ENCODE measurements at regions not wholly inside any gene's neighbourhood (a gene's known extent, or its start where the extent isn't known, plus 50 kb on each side); places are given as distances from the start of the nearest gene placed in this dataset.

DNA sequence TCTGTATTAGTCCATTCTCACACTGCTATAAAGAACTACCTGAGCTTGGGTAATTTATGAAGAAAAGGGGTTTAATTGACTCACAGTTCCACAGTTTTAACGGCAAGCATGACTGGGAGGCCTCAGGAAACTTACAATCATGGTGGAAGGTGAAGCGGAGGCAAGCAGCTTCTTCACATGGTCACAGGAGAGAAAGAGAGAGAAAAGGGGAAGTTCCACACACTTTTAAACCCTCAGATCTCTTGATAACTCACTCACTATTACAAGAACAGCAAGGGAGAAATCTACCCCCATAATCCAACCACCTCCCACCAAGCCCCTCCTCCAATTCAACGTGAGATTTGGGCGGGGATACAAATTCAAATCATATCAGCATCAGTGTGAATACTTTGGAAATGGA lies 133.4 kb upstream of the SLC30A5 start:
- DNase-seq: no peak

DNA sequence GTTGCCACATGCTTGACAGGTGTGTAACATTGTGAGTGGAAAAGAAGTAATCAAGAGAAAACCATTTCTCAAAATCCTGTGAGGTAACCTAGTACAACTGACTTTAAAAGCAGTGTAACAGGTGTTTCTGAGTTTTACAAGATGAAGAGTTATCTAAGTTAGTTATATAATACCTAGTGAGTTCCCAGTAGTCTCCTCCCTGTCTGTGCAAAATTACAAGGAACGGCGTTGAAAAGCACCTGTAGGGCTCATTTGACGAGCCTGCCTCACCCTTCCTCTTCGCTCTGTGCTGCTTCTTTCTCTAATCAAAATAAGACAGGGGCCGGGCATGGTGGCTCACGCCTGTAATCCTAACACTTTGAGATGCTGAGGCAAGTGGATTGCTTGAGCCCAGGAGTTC lies 132.9 kb upstream of the SLC30A5 start:
- no peak for DNase-seq

DNA sequence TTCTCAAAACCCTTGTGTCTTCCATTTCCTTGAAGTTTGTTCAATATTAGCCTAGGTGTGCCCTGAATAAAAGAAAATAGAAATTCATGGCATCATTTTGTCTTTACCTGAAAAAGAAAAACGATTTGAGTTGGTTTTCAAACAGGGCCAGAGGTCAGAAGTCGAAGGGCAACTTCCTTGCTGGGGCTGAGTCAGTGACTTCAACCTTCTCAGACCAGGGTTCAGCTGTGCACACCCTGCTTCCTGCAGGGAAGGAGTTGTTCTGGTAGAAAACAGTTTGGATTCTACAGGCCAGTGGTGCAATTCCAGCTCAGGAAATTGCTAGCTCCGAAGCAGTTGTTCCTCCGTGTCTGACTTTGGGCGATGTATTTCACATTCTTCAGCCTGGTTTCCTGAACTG lies 132.1 kb upstream of the SLC30A5 start:
- DNase-seq: no peak

DNA sequence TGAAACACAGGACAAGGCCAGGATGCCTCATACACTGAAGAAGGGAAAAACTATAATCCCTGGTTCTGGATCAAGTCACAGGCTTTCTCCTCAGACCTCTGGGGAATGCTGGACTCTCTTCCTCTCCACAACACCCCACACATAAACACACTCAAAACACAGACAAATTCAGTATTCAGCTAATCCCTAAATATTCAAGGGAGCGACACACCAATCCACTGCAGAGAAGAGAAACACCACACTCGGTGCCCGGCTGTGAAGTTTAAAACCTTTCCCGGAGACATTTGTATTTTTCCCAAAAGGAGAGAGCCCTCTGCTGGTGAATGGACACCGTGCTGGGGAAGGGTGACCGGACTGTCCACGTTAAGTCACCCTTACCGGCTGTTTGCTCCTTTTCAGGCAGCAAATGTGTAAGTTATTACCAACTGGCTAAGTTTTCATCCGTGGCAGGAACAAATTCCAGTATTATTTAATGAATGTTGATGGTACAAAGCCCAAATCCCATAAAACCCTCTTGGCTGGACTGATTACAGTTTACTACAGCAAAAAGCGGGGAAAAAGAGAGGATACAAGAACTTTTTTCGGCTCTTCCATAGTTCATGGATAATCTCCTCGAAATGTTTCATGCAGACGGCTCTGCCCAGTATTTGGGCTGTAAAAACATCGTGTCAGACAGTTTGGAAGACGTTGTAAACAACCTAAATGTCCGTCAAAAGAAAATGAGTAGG lies 130.9 kb upstream of the SLC30A5 start:
- peak; percentile 4 for DNase-seq

DNA sequence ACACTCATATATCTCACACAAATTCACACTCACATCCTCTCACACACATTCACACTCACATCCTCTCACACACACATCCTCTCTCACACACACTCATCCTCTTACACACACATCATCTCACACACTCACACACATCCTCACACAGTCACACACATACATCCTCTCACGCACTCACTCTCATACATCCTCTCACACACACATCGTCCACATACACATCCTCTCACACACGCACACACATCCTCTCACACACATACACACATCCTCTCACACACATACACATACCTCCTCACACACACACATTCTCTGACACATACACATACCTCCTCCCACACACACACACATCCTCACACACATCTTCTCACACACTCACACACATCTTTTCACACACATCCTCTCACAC lies 129.1 kb upstream of the SLC30A5 start:
- no peak for DNase-seq

DNA sequence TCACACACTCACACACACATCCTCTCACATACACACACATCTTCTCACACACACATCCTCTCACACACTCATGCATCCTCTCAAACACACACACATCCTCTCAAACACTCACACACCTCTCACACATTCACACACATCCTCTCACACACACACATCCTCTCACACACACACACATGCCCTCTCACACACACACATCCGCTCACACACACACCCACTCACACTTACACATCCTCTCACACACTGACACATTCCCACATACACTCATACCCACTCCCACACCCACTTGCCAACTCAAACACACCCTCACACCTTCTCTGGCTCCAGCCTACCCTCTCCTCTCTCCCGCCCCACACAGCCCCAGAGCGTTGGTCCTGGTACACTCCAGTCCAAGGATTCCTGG lies 127.9 kb upstream of the SLC30A5 start:
- no peak for DNase-seq

DNA sequence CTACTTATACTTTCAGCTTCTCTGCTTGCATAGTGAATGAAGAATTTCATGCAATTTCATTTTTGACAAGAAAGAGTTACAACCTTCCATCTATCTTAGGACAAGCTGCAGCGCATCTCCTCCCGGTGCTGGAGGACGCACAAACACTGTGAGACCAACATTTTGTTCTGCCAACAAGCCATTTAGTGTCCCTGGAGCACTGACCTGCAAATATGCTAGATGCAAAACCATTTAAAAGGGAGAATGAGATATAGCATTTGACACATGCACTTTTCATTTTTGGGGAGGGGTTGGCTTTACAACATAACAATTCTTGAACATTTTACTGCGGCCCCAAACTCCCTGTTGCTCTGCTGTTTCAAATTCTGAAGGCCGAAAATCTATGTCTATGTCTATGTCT lies 127.2 kb upstream of the SLC30A5 start:
- DNase-seq: no peak

DNA sequence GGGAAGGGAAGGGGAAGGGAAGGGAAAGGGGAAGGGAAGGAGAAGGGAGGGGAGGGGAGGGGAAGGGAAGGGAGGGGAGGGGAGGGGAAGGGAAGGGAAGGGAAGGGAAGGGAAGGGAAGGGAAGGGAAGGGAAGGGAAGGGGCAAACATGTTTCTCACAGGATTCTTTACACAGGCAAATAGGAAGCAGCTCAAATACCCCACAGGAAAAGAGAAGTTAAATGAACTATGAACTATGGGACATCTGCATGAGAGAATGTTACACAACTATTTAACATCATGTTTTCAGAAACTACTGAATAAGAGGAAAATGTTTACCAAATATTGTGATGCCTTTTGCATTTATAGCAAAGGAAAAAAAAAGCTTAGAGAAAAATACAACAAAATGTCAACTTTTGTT lies 125.4 kb upstream of the SLC30A5 start:
- no peak for DNase-seq

DNA sequence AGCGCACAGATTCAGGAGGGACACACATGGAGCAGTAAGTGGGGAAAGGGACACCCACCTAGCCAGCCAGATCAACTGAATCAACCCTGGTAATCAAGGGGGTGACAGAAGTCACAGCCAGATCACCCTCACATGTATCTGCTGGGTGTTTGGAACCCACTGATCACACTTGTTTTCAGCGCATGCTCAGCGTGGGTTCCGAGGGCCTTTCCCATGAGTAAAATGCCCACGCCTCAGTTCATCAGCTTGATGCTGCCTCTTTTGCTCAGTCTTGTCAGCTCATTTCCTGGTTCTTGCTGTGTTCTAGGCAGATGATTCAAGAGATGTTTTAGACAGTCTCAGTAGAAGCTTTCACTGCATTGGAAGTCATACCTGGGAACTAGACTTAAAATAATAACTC lies 123.2 kb upstream of the SLC30A5 start:
- no peak for DNase-seq

DNA sequence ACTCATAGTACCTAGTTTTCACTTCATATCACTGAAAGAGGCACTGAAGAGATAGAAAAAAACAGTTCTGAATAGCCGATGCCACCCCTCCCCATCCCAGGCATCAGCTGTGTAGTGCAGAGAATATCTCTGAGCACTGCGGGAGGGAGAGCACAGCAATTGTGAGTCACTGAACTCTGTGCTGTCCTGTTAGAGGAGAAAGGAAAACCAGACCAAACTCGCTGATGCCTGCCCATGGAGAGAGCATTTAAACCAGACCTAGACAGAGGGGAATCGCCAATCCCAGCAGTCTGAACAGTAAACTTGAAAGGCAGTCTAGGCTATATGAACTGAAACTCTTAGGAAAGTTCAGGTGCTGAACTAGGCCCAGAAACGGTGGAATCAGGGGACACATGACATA lies 120.1 kb upstream of the SLC30A5 start:
- DNase-seq: no peak

DNA sequence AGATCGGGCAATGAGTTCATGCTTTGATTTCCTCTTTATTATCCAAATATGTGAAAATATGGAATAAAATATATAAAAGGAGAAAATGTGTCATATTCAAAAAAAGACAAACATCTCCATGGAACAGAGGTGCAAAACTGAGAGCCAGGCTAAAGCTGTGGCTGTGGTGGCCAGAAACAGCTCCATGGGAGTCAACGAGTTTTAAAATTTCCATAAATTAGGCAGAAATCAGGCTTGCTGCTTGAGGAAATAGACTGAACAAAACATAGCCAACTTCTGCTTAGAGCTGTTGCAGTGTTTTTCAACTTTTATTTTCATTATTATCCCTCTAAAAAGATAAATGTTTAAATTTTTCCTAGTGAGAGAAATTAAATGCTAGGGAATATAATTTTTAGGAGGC lies 110.8 kb upstream of the SLC30A5 start:
- DNase-seq: no peak

DNA sequence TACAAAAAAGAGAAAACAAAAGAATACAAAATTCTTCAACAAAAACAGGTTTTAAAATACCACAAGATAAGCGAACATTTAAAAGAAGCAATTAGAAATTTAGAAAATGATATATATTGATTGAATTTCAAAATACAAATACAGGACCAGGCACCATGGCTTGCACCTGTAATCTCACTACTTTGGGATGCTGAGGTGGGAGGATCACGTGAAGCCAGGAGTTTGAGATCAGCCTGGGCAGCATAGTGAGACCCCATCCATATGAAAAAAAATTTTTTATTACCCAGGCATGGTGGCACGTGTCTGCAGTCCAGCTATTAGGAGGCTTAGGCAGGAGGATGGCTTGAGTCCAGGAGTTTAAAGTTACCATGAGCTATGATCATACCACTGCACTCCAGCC lies 109.9 kb upstream of the SLC30A5 start:
- no peak for DNase-seq

DNA sequence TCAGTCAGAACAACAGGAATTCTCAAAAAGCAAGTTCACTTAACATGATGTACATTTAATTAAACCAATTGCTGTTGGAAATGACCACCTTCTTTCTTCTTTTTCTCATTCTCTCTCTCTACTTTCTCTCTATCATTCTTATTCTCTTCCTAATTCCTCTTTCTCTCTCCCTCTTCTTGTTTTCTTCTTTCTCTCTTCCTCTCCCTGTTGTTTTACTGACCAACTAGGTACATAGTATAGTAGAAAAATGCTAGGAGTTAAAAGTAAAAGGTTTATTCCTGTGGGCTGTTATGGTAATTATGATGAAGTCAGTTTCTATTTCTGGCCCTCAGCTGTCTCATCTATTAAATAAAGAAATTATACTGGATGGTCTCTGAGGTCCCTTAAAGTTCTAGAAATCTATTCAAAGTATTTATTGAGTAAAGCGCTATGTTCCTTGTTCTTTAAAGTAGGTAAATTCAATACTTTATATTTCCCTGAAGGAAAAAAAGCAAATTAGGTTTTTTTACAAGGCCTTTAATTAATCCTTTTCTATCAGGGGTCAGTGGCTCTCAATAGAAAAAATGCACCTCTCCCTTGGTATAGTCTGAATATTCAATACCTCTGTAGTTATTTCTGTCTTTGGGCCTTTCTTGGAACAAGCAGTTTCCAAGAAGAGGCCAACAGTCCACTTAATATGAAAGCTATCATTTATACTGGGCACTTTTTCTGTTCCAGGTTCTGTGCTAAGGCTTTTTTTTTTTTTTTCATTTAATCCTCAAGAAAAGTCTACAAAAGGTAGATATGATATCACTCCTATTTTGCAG lies 102.3 kb upstream of the SLC30A5 start:
- no peak for DNase-seq

DNA sequence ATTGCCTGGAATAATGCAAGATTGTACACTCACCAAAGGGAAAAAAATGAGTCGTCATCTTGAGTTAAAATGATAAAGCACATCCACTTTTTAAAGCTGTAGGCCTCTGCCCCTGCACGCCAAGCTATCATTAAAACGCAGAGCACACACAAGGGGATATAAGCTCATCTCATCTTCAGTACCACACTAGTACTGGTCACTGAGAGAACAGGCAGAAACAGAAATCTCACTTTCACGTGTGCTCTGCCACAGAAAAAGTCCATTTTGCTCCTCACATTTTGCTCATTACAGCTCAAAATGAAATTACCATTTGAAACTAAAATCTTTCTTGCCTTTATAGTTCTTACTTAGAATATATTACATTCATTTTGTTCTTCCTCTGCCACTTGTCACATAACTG lies 99.2 kb upstream of the SLC30A5 start:
- DNase-seq: no peak

DNA sequence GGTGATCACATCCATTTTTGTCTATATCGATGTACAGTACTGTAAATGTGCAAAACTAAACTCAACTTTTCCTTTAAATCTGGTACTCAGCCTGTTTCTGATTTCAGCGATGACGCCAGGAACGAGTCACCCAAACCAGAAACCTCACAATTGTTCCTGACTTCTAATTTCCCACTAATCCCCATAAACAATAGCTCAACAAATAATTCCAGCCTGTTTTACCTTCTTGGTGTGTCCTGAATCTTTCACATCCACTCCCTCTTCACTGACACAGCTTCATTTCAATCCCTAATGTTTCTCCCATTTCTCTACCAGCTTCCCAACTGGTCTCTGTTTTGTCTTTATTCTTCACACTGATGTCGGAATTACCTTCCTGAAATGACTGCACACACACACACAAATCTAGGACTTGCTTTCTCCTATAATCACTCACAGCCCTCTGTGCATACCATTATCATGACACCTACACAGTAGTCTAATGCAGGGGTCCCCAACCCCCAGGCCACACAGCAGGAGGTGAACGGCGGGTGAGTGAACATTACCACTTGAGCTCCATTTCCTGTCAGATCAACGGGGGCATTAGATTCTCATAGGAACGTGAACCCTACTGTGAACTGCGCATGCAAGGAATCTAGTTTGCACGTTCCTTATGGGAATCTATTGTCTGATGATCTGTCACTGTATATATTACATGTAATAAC lies 97.8 kb upstream of the SLC30A5 start:
- DNase-seq: no peak

DNA sequence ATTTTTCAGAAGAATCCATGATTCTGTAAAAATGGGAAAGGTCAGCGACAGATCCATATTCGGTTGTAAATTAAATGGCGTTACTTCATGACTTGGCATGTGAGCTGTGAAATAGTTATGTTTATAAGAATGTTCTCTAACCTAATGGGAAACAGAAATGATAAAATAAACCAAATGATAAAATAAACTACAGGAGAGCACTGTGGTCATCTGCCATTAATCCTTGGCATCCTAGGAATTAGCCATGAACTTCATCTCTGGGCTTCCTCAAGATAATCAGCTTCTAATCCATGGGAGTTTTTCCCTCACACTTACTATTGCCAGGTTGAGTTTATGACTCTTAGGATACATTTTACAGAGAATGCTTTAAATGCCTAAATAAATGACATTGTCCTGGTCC lies 94.6 kb upstream of the SLC30A5 start:
- no peak for DNase-seq

DNA sequence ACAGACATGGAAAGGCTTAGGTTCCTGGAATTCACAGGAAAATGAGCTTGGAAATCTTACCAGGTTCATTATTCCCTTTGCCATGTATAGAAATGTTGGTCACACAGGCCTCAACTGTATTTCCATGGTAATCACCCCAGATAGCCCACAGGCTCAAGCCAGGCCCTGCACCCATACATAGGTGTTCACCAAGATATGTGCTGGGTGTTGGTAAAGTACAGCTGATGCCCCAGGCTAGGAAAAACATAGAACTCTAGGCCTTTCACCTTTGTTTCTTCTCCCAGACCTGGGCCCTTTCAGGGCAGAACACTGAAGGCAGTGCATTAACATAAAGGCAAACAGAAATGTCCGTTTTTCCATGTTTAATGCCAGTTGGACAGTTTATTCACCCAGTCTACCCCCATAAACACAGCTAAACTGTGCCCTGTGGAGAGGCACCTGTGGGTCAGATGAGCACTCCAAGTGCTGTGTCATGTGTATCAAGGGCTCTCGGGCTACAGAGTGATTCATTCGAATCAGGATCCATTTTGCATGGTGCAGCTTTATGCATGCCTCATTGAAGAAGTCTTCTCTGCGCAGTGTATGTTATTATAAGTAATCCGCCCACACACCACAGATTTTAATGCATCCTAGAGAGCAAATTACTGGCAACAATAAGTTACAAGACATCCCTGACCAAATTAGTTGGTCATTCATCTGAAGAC lies 93.4 kb upstream of the SLC30A5 start:
- DNase-seq: no peak

DNA sequence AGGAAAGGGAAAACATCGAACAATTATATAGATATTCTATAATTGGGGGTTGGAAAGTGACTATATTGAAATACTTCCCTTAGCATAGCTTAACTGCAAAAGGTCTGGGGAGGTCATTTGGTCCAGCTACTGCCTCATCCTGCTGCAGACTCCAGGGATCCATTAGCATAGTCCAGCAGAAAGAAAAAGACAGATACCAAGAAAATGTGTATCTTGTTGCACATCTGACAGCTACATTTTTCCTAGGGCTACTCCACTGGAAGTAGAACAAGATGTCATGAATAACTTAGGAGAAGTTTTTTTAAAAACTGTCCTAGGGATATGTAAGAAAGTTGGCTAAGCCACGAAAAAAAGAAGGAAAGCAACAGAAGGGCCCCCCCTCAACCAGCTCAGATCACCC lies 92.9 kb upstream of the SLC30A5 start:
- no peak for DNase-seq

DNA sequence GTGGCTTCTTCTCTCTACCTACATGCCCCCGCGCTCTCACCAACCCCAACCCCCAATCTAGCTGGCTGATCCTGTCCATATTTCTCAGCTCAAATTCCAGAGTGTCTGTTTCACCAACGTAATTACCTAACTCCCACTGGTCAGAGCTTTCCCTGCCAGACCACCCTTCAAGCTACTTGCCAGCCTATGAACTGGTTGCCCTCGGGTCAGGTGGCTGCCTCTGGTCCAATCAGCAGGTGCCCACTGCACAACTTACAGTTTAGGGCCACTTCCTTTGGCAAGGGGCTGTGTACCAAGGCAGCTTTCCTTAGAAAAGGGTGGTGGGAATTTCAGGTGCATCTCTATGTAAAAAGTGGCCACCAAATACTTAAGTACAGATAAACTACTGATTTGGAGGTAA lies 92.2 kb upstream of the SLC30A5 start:
- no peak for DNase-seq

DNA sequence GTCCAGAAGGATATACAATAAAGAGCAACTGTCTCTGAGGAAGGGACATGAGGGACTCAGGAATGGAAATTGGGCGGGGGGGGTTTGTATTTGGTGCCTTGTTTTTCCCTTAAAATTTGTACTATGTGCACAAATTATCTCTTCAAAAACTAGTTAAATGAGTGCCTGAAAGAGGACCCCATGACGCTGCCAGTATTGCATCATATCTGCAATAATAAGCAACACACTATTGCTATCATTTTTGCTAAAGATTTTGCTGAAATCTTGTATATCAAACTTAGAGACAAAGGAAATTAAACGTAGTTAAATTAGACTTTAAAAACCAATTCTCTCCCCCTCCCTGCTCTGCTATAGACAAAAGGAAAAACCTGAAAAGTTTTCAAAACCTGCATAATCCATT lies 89.7 kb upstream of the SLC30A5 start:
- DNase-seq: no peak

DNA sequence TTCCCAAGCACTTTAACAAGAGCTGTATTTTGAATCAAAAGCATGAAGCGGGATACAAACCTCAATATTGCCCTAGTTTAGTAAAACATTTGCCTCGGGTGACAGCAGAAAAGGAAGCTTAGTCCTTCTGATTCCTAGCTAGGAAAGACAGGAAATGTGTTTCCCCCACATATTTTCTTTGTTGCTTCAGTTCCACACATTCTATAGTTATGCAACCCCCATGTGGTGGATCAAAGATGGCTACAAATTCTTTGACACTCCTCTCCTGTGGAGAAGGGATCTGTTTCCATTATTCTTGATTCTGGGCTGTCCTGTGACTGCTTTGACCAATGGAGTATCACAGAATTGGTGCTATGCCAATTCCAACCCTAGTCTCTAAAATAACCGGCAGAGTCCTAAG lies 89.1 kb upstream of the SLC30A5 start:
- no peak for DNase-seq

DNA sequence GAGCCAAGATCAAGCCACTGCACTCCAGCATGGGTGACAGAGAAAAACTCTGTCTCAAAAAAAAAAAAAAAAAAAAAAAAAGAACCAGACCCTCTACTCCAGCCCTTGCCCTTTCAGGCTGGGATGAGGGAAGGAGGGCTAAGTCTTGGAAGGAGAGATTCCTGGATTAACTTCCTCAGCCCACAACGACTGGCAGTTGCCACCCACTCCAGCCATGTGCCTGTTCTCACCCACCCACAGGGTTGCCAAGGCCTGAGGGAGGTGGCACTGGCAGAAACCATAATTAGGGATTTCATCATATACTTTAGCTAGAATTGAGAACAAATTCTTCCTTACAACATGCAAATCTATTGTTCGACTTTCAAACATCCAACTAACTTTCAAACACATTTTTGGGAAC lies 87.8 kb upstream of the SLC30A5 start:
- DNase-seq: no peak

DNA sequence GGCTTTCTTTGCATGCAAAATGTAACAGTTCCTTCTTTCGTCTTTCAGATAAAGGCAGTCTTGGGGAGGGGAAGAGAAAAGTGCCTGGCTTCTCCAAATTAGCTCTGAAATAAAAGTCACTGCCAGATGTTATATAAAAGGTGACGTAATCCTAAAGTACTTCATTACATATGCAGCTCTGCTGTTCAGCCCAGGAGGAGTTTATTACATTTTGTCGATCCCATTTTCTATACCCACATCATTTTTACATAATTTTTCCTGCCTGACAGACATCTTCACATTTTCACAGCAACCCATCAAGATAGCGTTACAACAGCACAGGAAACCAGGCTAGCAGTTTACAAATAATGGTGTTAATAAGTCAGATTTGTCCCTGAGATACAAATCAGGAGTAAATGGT lies 86.7 kb upstream of the SLC30A5 start:
- DNase-seq: no peak

All from CD4-positive, alpha-beta T cell treated with Interleukin-17A for 1 hour (primary cell).